Panc1 (cell line): ENCODE measurements at regions not wholly inside any gene's neighbourhood (a gene's known extent, or its start where the extent isn't known, plus 50 kb on each side); places are given as distances from the start of the nearest gene placed in this dataset.

Experiments
- ATAC-seq: fragments of 200-7000 bp; cut with Tn5 transposase; 2 replicates; pipeline ENCODE4 v1.9.1; 2020; ENCODE audit warnings: mild to moderate bottlenecking, moderate library complexity
- BruUV-seq: library from RNA; stranded (reverse); fragments of 400-500 nt; replicated peaks from 2 replicates; lab custom pipeline; 2021; lab: Mats Ljungman, UMichigan
- CTCF ChIA-PET: fragments of 300-600 bp; sonication (Branson Sonifier 250); formaldehyde crosslinking; loops from one replicate; lab custom pipeline; 2022; ENCODE audit warnings: antibody characterized with exemption; lab: Charles Lee
- POLR2A ChIA-PET: fragments of 300-600 bp; sonication (Branson Sonifier 250); formaldehyde crosslinking; loops from one replicate; lab custom pipeline; 2022; ENCODE audit warnings: antibody characterized with exemption; lab: Charles Lee
- DNase-seq: peaks from one replicate; pipeline ENCODE4 v3.0.0-alpha.2; 2010; ENCODE audit warnings: low read depth, low spot score
- H3K27ac ChIP-seq: 2 replicates; pipeline ENCODE4 v1.5.1; 2011; ENCODE audit warnings: mild to moderate bottlenecking, low read length, inconsistent platforms
- H3K27me3 ChIP-seq: fragments of 200-500 bp; sonication (Bioruptor generic); 2 replicates; pipeline ENCODE4 v1.6.0; 2014; ENCODE audit warnings: low read length, inconsistent platforms; ENCODE audit not compliant: control insufficient read depth, insufficient read depth
- H3K36me3 ChIP-seq: fragments of 200-500 bp; sonication (Bioruptor generic); 2 replicates; pipeline ENCODE4 v1.5.1; 2014; ENCODE audit warnings: inconsistent platforms, mild to moderate bottlenecking, low read length, moderate library complexity; ENCODE audit not compliant: control insufficient read depth, insufficient read depth
- H3K4me1 ChIP-seq: 2 replicates; pipeline ENCODE4 v1.5.1; 2011; ENCODE audit warnings: inconsistent platforms, mild to moderate bottlenecking, low read length, moderate library complexity; ENCODE audit not compliant: control insufficient read depth, insufficient read depth
- H3K4me3 ChIP-seq, 2 experiments: 2 replicates each; pipeline ENCODE4 v1.5.1; 2011 to 2012; ENCODE audit warnings: low read depth in 2 of 2, low read length in 2 of 2, mild to moderate bottlenecking in 2 of 2, inconsistent platforms in 1 of 2, moderate library complexity in 1 of 2
- H3K9me3 ChIP-seq: fragments of 200-500 bp; sonication (Bioruptor generic); 2 replicates; pipeline ENCODE4 v1.5.1; 2014; ENCODE audit warnings: low read depth, mild to moderate bottlenecking, inconsistent platforms, low read length, moderate library complexity; ENCODE audit not compliant: control insufficient read depth, insufficient read depth
- POLR2AphosphoS5 ChIP-seq: IDR thresholded peaks from 2 replicates; pipeline ENCODE4 v1.6.1; 2012; ENCODE audit warnings: mild to moderate bottlenecking, low read depth, low read length, moderate library complexity
- SIN3A ChIP-seq: IDR thresholded peaks from 2 replicates; pipeline ENCODE4 v1.6.1; 2012; ENCODE audit warnings: low read depth, mild to moderate bottlenecking, low read length, moderate library complexity, borderline replicate concordance; ENCODE audit not compliant: insufficient read depth
- TCF7L2 ChIP-seq: IDR thresholded peaks from 2 replicates; pipeline ENCODE4 v1.6.1; 2011; ENCODE audit warnings: mild to moderate bottlenecking, low read depth, low read length, inconsistent platforms
- in situ Hi-C: cut with HindIII; loops from 2 replicates; pipeline ENCODE4 v1.10.0; 2016; ENCODE audit warnings: low sequenced_read_pairs, low pct_unique_long_range_greater_than_20kb
- intact Hi-C: fragments of 100-400 bp; cut with micrococcal nuclease; formaldehyde crosslinking; loops from one replicate; pipeline ENCODE4 v1.10.0; 2022; ENCODE audit not compliant: unreplicated experiment
- TF ChIP-seq, protein P1 (sequence below): fragments of 450-650 bp; IDR thresholded peaks from 2 replicates; pipeline ENCODE4 v1.5.1; 2017; ENCODE audit warnings: mild to moderate bottlenecking
- TF ChIP-seq, protein P2 (sequence below), 2 experiments: IDR thresholded peaks; 2 replicates each; pipeline ENCODE4 v1.6.1; 2011 to 2012; ENCODE audit warnings: low read depth in 2 of 2, control low read depth in 1 of 2, low read length in 1 of 2, mild to moderate bottlenecking in 1 of 2, moderate library complexity in 1 of 2; ENCODE audit not compliant: insufficient read depth in 1 of 2

DNA sequence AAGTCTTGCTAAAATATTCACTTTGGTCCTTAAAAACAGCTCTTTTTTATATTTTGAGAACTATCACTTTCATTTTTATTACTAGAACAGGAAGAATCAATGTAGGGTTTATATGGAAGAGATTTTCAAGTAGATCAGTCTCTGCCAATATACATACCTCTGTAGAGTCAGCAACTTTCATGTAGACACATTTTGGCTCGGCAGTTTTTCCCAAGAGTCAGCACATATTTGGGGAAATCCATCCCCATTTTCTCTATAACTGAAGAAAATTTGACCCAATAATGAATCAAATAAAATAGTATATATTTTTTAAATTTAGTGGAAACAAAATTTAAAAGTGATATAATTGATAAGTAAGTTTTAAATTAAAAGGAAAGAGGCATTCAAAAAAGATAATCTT is 329.8 kb upstream of the TFPI start:
- CTCF ChIA-PET, result no interaction called here
- in situ Hi-C loops, result no loop called here
- no TSS peak for BruUV-seq
- no peak overlapping the region for H3K27ac ChIP-seq
- intact Hi-C loops, result no loop called here
- no peaks in the 10 kb centered on the region for H3K36me3 ChIP-seq
- no peak for DNase-seq
- ATAC-seq, result no peak
- H3K9me3 ChIP-seq, result no peaks in the 10 kb centered on the region
- H3K4me1 ChIP-seq, result no peaks in the 10 kb centered on the region
- TF ChIP-seq, protein P1, sequence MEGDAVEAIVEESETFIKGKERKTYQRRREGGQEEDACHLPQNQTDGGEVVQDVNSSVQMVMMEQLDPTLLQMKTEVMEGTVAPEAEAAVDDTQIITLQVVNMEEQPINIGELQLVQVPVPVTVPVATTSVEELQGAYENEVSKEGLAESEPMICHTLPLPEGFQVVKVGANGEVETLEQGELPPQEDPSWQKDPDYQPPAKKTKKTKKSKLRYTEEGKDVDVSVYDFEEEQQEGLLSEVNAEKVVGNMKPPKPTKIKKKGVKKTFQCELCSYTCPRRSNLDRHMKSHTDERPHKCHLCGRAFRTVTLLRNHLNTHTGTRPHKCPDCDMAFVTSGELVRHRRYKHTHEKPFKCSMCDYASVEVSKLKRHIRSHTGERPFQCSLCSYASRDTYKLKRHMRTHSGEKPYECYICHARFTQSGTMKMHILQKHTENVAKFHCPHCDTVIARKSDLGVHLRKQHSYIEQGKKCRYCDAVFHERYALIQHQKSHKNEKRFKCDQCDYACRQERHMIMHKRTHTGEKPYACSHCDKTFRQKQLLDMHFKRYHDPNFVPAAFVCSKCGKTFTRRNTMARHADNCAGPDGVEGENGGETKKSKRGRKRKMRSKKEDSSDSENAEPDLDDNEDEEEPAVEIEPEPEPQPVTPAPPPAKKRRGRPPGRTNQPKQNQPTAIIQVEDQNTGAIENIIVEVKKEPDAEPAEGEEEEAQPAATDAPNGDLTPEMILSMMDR, result no peak
- no peak for TF ChIP-seq POLR2AphosphoS5
- TF ChIP-seq TCF7L2, result no peak
- TF ChIP-seq, protein P2, sequence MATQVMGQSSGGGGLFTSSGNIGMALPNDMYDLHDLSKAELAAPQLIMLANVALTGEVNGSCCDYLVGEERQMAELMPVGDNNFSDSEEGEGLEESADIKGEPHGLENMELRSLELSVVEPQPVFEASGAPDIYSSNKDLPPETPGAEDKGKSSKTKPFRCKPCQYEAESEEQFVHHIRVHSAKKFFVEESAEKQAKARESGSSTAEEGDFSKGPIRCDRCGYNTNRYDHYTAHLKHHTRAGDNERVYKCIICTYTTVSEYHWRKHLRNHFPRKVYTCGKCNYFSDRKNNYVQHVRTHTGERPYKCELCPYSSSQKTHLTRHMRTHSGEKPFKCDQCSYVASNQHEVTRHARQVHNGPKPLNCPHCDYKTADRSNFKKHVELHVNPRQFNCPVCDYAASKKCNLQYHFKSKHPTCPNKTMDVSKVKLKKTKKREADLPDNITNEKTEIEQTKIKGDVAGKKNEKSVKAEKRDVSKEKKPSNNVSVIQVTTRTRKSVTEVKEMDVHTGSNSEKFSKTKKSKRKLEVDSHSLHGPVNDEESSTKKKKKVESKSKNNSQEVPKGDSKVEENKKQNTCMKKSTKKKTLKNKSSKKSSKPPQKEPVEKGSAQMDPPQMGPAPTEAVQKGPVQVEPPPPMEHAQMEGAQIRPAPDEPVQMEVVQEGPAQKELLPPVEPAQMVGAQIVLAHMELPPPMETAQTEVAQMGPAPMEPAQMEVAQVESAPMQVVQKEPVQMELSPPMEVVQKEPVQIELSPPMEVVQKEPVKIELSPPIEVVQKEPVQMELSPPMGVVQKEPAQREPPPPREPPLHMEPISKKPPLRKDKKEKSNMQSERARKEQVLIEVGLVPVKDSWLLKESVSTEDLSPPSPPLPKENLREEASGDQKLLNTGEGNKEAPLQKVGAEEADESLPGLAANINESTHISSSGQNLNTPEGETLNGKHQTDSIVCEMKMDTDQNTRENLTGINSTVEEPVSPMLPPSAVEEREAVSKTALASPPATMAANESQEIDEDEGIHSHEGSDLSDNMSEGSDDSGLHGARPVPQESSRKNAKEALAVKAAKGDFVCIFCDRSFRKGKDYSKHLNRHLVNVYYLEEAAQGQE (IDR thresholded peaks at IDR 0.05; ENCODE audit: insufficient read depth in 1 of 2, low read depth in 2 of 2, low read length in 1 of 2), result no peak
- TF ChIP-seq SIN3A, result no peak
- no peak overlapping the region for H3K4me3 ChIP-seq
- POLR2A ChIA-PET, result no interaction called here
- H3K27me3 ChIP-seq, result no peaks in the 10 kb centered on the region

DNA sequence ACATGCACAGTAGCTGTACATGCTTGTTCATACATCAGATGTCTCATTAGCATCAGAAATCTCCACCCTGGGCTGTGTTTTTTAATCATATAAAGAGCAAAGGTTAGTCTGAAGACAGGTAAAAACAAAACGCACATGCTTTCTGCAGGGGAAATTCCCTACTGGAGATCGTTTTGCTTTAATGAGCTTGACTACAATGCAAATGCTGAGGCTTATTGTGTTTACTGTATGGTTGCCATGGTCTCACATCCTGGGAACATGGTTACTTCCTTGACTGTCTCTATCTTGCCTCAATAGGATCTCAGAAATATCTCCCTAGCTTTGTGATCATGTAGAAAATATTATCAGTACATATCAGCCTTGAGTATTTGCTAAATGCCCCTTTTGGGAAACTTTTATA is 336.5 kb upstream of the TFPI start:
- TF ChIP-seq, protein P2 (IDR thresholded peaks at IDR 0.05; ENCODE audit: insufficient read depth in 1 of 2, low read depth in 2 of 2, low read length in 1 of 2), result no peak
- TF ChIP-seq POLR2AphosphoS5, result no peak
- no peak for TF ChIP-seq TCF7L2
- TF ChIP-seq, protein P1, result no peak
- TF ChIP-seq SIN3A, result no peak
- H3K9me3 ChIP-seq, result no peaks in the 10 kb centered on the region
- no peaks in the 10 kb centered on the region for H3K4me1 ChIP-seq
- ATAC-seq, result no peak
- intact Hi-C loops (no loop called here), in situ Hi-C loops (no loop called here)
- BruUV-seq, result no TSS peak
- DNase-seq, result no peak
- ChIA-PET POLR2A (no interaction called here), CTCF (no interaction called here)
- no peaks in the 10 kb centered on the region for H3K36me3 ChIP-seq
- no peak overlapping the region for H3K27ac ChIP-seq
- H3K4me3 ChIP-seq, result no peak overlapping the region
- H3K27me3 ChIP-seq, result no peaks in the 10 kb centered on the region
